Tibial artery (tissue), 4 donors: ENCODE measurements at regions not wholly inside any gene's neighbourhood (a gene's known extent, or its start where the extent isn't known, plus 50 kb on each side); places are given as distances from the start of the nearest gene placed in this dataset.
"Not testable (repeated sequence)": the region's sequence is repeated elsewhere in the genome, so short reads cannot be mapped to it uniquely, and the experiment has no call there.

ENCODE experiments used
- DNase-seq, 2 donors: peaks; one replicate each; pipeline ENCODE4 v3.0.0-alpha.2; 2019
- H3K27ac ChIP-seq, 2 donors: fragments of 200-600 bp; sonication (generic) in 1 of 2; 1 replicate in 1 of 2; 2 replicates in 1 of 2; pipeline ENCODE4 v1.5.1; 2018 to 2019; ENCODE audit warnings: mild to moderate bottlenecking in 1 of 2
- H3K27me3 ChIP-seq, 2 donors: fragments of 200-600 bp; sonication (generic) in 1 of 2; one replicate each; pipeline versions ENCODE4 v1.5.1 to v1.6.0; 2016 to 2019
- H3K36me3 ChIP-seq, 3 donors: fragments of 200-600 bp; sonication (generic) in 2 of 3; one replicate each; pipeline ENCODE4 v1.5.1; 2016 to 2019; ENCODE audit warnings: mild to moderate bottlenecking in 2 of 3
- H3K4me1 ChIP-seq, 4 donors: fragments of 200-600 bp; sonication (generic) in 2 of 4; 1 replicate in 3 of 4; 2 replicates in 1 of 4; pipeline ENCODE4 v1.5.1; 2016 to 2019
- H3K4me3 ChIP-seq, 2 donors: fragments of 200-600 bp; sonication (generic) in 1 of 2; 1 replicate in 1 of 2; 2 replicates in 1 of 2; pipeline ENCODE4 v1.5.1; 2018 to 2019; ENCODE audit warnings: mild to moderate bottlenecking in 2 of 2
- H3K9me3 ChIP-seq, 3 donors: fragments of 200-600 bp; sonication (generic) in 1 of 3; one replicate each; pipeline ENCODE4 v1.5.1; 2016 to 2019
- CTCF ChIP-seq, 2 experiments: fragments of 200-600 bp in 1 of 2; fragments of 450-650 bp in 1 of 2; IDR thresholded peaks; one replicate each; pipeline ENCODE4 v1.5.1; 2017 to 2019; ENCODE audit warnings: antibody characterized with exemption in 2 of 2, mild to moderate bottlenecking in 1 of 2, moderate library complexity in 1 of 2
- intact Hi-C: fragments of 100-400 bp; cut with DNase I; formaldehyde crosslinking; loops from one replicate; pipeline ENCODE4 v1.15.0; 2023; ENCODE audit warnings: low total_unique reads

GRCh38 chr16:35585411-35585810, 2126.0 kb downstream of the TP53TG3F start:
- no peak overlapping the region for H3K4me3 ChIP-seq
- no peaks in the 10 kb centered on the region for H3K27me3 ChIP-seq
- no peak for TF ChIP-seq CTCF (IDR thresholded peaks at IDR 0.05)
- H3K4me1 ChIP-seq = no peaks in the 10 kb centered on the region
- intact Hi-C loops = no loop called here
- no peak for DNase-seq
- H3K27ac ChIP-seq = no peak overlapping the region
- H3K9me3 ChIP-seq = peaks cover 0 to 2% (median 0%) of the 10 kb centered on the region in 3 donors
- H3K36me3 ChIP-seq = no peaks in the 10 kb centered on the region

GRCh38 chr16:35590913-35591312, 2131.5 kb downstream of the TP53TG3F start:
- H3K36me3 ChIP-seq, intact Hi-C loops, DNase-seq, H3K9me3 ChIP-seq, H3K4me3 ChIP-seq, H3K27me3 ChIP-seq, H3K4me1 ChIP-seq, H3K27ac ChIP-seq: not testable (repeated sequence)

- DNase-seq = no peak
- no peak for TF ChIP-seq CTCF (IDR thresholded peaks at IDR 0.05)
- H3K4me3 ChIP-seq = no peak overlapping the region
- no peaks in the 10 kb centered on the region for H3K36me3 ChIP-seq
- intact Hi-C loops = no loop called here
- no peaks in the 10 kb centered on the region for H3K4me1 ChIP-seq
- no peaks in the 10 kb centered on the region for H3K27me3 ChIP-seq
- no peak overlapping the region for H3K27ac ChIP-seq
- H3K9me3 ChIP-seq = no peaks in the 10 kb centered on the region
Observed at GRCh38 chr16:35596467-35596866, 2137.1 kb downstream of the TP53TG3F start.

- no peak for TF ChIP-seq CTCF (IDR thresholded peaks at IDR 0.05)
- H3K27me3 ChIP-seq = no peaks in the 10 kb centered on the region
- no peaks in the 10 kb centered on the region for H3K36me3 ChIP-seq
- no peaks in the 10 kb centered on the region for H3K9me3 ChIP-seq
- DNase-seq = no peak
- intact Hi-C loops = no loop called here
- no peak overlapping the region for H3K4me3 ChIP-seq
- no peaks in the 10 kb centered on the region for H3K4me1 ChIP-seq
- H3K27ac ChIP-seq = no peak overlapping the region
Observed at GRCh38 chr16:35598696-35599332, 2139.4 kb downstream of the TP53TG3F start.

- H3K4me1 ChIP-seq = no peaks in the 10 kb centered on the region
- no peaks in the 10 kb centered on the region for H3K9me3 ChIP-seq
- no peak for DNase-seq
- H3K27me3 ChIP-seq = no peaks in the 10 kb centered on the region
- no peak for TF ChIP-seq CTCF (IDR thresholded peaks at IDR 0.05)
- H3K4me3 ChIP-seq = no peak overlapping the region
- intact Hi-C loops = no loop called here
- no peak overlapping the region for H3K27ac ChIP-seq
- no peaks in the 10 kb centered on the region for H3K36me3 ChIP-seq
Observed at GRCh38 chr16:35599429-35600160, 2140.2 kb downstream of the TP53TG3F start.

GRCh38 chr16:35600161-35600555, 2140.7 kb downstream of the TP53TG3F start:
- H3K4me3 ChIP-seq, H3K27ac ChIP-seq, DNase-seq, H3K9me3 ChIP-seq, intact Hi-C loops, H3K27me3 ChIP-seq, H3K36me3 ChIP-seq, H3K4me1 ChIP-seq: not testable (repeated sequence)
